BJ (cell line): ENCODE measurements at regions not wholly inside any gene's neighbourhood (a gene's known extent, or its start where the extent isn't known, plus 50 kb on each side); places are given as distances from the start of the nearest gene placed in this dataset.

ENCODE experiments used
- CTCF ChIA-PET: fragments of 350-600 bp; formaldehyde crosslinking; extraction: SDS; loops from one replicate; lab custom pipeline; 2021; ENCODE audit warnings: antibody characterized with exemption, inconsistent platforms; lab: Yijun Ruan, JAX
- POLR2A ChIA-PET: fragments of 300-600 bp; sonication (Branson Sonifier 250); formaldehyde crosslinking; extraction: SDS; loops from one replicate; lab custom pipeline; 2021; ENCODE audit warnings: antibody characterized with exemption; lab: Charles Lee
- DNase-seq: peaks from one replicate; pipeline ENCODE4 v3.0.0-alpha.2; 2011; ENCODE audit warnings: low read depth
- H3K27me3 ChIP-seq: 2 replicates; pipeline ENCODE4 v1.6.0; 2011; ENCODE audit warnings: low read length; ENCODE audit not compliant: control insufficient read depth, insufficient read depth
- H3K36me3 ChIP-seq: 2 replicates; pipeline ENCODE4 v1.5.1; 2011; ENCODE audit warnings: low read length; ENCODE audit not compliant: control insufficient read depth, insufficient read depth
- H3K4me3 ChIP-seq: 2 replicates; pipeline ENCODE4 v1.5.1; 2011; ENCODE audit warnings: low read depth, mild to moderate bottlenecking, control low read depth, low read length
- TF ChIP-seq, protein P1 (sequence below): IDR thresholded peaks from 2 replicates; pipeline ENCODE4 v1.5.1; 2011; ENCODE audit warnings: low read depth, mild to moderate bottlenecking, control low read depth, inconsistent platforms, low read length, moderate library complexity; ENCODE audit not compliant: insufficient read depth

GRCh38 chr11:70804139-70804837 is 406.0 kb downstream of the CTTN start:
- no peak for DNase-seq
- CTCF ChIA-PET, result interaction anchor here (1.6 to 2.5 kb wide), 2 partner anchors 11 to 568 kb away, joined by 4 to 13 read pairs; no protein-coding TSS in a partner anchor

GRCh38 chr11:70805243-70805642 is 406.9 kb downstream of the CTTN start:
- Histone ChIP-seq H3K4me3 (no peak overlapping the region), H3K36me3 (no peaks in the 10 kb centered on the region), H3K27me3 (no peaks in the 10 kb centered on the region)
- ChIA-PET POLR2A (no interaction called here), CTCF (interaction anchor here (1.6 to 2.5 kb wide), 2 partner anchors 10 to 567 kb away, joined by 4 to 13 read pairs; no protein-coding TSS in a partner anchor)
- no peak for DNase-seq
- TF ChIP-seq, protein P1, sequence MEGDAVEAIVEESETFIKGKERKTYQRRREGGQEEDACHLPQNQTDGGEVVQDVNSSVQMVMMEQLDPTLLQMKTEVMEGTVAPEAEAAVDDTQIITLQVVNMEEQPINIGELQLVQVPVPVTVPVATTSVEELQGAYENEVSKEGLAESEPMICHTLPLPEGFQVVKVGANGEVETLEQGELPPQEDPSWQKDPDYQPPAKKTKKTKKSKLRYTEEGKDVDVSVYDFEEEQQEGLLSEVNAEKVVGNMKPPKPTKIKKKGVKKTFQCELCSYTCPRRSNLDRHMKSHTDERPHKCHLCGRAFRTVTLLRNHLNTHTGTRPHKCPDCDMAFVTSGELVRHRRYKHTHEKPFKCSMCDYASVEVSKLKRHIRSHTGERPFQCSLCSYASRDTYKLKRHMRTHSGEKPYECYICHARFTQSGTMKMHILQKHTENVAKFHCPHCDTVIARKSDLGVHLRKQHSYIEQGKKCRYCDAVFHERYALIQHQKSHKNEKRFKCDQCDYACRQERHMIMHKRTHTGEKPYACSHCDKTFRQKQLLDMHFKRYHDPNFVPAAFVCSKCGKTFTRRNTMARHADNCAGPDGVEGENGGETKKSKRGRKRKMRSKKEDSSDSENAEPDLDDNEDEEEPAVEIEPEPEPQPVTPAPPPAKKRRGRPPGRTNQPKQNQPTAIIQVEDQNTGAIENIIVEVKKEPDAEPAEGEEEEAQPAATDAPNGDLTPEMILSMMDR, result no peak

More at GRCh38 chr11:70804139-70804837, 406.0 kb downstream of the CTTN start:
- POLR2A ChIA-PET, result no interaction called here
- Histone ChIP-seq H3K27me3 (no peaks in the 10 kb centered on the region), H3K4me3 (no peak overlapping the region), H3K36me3 (no peaks in the 10 kb centered on the region)
- TF ChIP-seq, protein P1, result no peak

DNA sequence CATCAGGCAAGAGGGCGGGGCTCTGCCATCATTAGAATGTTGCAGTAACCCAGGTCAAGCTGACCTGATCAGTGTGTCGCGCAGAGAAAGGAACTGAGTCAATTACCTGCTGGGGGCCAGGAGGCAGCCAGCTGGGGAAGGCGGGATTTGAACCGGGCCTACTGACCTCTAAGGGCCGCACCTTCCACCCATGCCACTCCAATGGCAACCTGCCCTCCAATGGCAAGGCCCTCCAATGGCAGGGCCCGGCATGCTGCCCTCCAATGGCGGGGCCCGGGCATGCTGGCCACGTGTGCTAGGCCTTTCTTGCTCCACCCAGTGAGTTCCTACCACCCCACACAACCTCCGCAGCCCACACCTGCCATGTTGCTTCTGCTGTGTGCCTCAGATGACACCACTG is 407.6 kb downstream of the CTTN start:
- ChIA-PET CTCF (interaction anchor here (1.6 to 2.5 kb wide), 2 partner anchors 9 to 567 kb away, joined by 4 to 13 read pairs; no protein-coding TSS in a partner anchor), POLR2A (no interaction called here)
- H3K36me3 ChIP-seq, result no peaks in the 10 kb centered on the region
- no peak for DNase-seq
- H3K27me3 ChIP-seq, result no peaks in the 10 kb centered on the region
- no peak overlapping the region for H3K4me3 ChIP-seq
- TF ChIP-seq, protein P1, result no peak

- no peak for DNase-seq
- Histone ChIP-seq H3K4me3 (no peak overlapping the region), H3K27me3 (no peaks in the 10 kb centered on the region), H3K36me3 (no peaks in the 10 kb centered on the region)
- ChIA-PET CTCF (interaction anchor here (0.7 kb wide), 1 partner anchor 8 kb away, joined by 4 read pairs; no protein-coding TSS in a partner anchor), POLR2A (no interaction called here)
- TF ChIP-seq, protein P1, result no peak
Observed at GRCh38 chr11:70806461-70807194, 408.3 kb downstream of the CTTN start.

DNA sequence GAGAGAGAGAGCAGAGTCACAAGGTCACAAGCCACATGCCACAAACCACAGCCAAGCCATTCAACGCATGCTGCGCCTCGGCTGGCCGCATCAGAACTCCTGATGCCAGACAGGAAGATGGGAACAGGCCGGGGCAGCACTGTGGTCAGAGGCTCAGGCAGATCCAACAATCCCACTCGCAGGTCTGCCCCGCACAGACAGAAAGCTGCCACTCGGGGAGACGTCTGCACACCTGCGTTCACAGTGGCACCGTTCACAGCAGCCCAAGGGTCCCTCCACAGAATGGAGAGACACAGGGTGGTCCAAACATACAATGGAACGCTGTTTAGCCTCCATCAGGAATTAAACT is 408.8 kb downstream of the CTTN start:
- Histone ChIP-seq H3K27me3 (no peaks in the 10 kb centered on the region), H3K4me3 (no peak overlapping the region), H3K36me3 (no peaks in the 10 kb centered on the region)
- DNase-seq, result no peak
- CTCF ChIA-PET, result interaction anchor here (0.7 kb wide), 1 partner anchor 8 kb away, joined by 4 read pairs; no protein-coding TSS in a partner anchor
- TF ChIP-seq, protein P1, result no peak
- POLR2A ChIA-PET, result no interaction called here
